ENCODE measurements at regions not wholly inside any gene's neighbourhood (a gene's known extent, or its start where the extent isn't known, plus 50 kb on each side); places are given as distances from the start of the nearest gene placed in this dataset.
"Not testable (repeated sequence)": the region's sequence is repeated elsewhere in the genome, so short reads cannot be mapped to it uniquely, and the experiment has no call there.

- Mint-ChIP-seq H3K4me1 (peaks cover 29% of the 10 kb centered on the region), H3K27me3 (no peaks in the 10 kb centered on the region), H3K36me3 (peaks cover 15% of the 10 kb centered on the region), H3K9me3 (peaks cover 6% of the 10 kb centered on the region), H3K27ac (peak overlapping the region; percentile 62), H3K4me3 (no peak overlapping the region)
- no peak for DNase-seq
- POLR2A ChIA-PET: no interaction called here
- ATAC-seq (ENCODE audit: low read depth): no peak
Measured at GRCh38 chr13:47892374-47892773, 108.7 kb downstream of the SUCLA2 start.

DNA sequence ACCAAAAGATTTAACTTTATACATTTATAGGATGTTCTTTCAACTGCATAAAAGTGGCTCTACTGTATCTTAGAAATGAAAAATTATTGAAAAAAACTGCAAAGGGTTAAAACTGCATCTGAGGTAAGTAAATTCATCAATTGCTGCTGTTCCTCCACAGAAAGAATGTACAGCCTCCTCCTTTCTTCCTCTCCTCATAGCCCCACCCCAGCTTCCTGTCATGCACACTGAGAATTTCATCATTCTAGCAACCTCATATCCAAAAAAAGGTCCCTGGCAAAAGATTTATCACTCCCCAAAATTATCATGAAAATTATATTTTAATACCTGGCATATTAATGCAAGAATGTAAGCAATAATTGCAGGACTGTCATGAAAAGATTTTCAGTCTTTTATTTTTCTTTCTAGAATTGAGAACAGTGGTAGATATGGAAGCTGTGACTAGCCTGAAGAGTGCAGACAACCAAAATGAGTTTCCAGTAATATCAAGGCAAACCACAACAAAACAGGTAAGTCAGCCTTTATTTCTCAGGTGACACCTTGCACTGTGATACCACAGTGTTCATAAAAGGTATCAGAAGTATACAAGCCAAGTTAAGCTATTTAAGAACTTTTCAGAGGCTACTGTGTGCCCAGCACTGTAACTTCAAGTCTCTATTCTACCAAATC, 110.8 kb downstream of the SUCLA2 start:
- no peaks in the 10 kb centered on the region for H3K27me3 Mint-ChIP-seq
- peaks cover 20% of the 10 kb centered on the region for H3K36me3 Mint-ChIP-seq
- peak; percentile 43 for ATAC-seq (ENCODE audit: low read depth)
- DNase-seq: no peak
- peaks cover 9% of the 10 kb centered on the region for H3K9me3 Mint-ChIP-seq
- peak overlapping the region; percentile 53 for H3K4me3 Mint-ChIP-seq
- H3K27ac Mint-ChIP-seq: peak overlapping the region; percentile 69
- H3K4me1 Mint-ChIP-seq: peaks cover 48% of the 10 kb centered on the region
- POLR2A ChIA-PET: interaction anchor here (0.5 to 1.4 kb wide), 4 partner anchors 13 to 430 kb away, joined by 3 to 5 read pairs (median 3); partner anchors contain the start of genes MED4 and NUDT15

- Mint-ChIP-seq H3K36me3 (peaks cover 12% of the 10 kb centered on the region), H3K9me3 (peaks cover 9% of the 10 kb centered on the region), H3K27me3 (no peaks in the 10 kb centered on the region), H3K4me1 (peaks cover 32% of the 10 kb centered on the region), H3K4me3 (peak overlapping the region; percentile 60), H3K27ac (peak overlapping the region; percentile 96)
- POLR2A ChIA-PET: no interaction called here
- peak; percentile 44 for DNase-seq
- peak; percentile 95 for ATAC-seq (ENCODE audit: low read depth)
Measured at GRCh38 chr13:47886314-47886713, 114.8 kb downstream of the SUCLA2 start.

DNA sequence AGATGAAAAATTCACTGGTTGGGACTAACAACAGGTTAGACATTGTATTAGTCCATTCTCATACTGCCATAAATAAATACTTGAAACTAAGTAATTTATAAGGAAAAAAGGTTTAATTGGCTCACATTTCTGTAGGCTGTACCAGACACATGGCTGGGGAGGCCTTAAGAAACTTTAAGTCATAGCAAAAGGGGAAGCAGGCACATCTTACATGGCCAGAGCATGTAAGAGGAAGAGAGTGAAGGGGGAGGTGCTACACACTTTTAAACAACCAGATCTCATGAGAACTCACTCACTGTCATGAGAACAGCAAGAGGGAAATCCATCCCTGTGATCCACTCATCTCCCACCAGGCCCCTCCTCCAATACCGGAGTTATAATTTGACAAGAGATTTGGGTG, 125.9 kb downstream of the SUCLA2 start:
- ATAC-seq (ENCODE audit: low read depth) (no peak), DNase-seq (no peak)
- POLR2A ChIA-PET: no interaction called here
- Mint-ChIP-seq H3K27me3 (peaks cover 3% of the 10 kb centered on the region), H3K4me3 (no peak overlapping the region), H3K36me3 (peaks cover 3% of the 10 kb centered on the region), H3K27ac (no peak overlapping the region), H3K9me3 (peaks cover 6% of the 10 kb centered on the region), H3K4me1 (peaks cover 4% of the 10 kb centered on the region)

- H3K27me3 Mint-ChIP-seq; ATAC-seq (ENCODE audit: low read depth): not testable (repeated sequence)
Measured at GRCh38 chr13:47873987-47874386, 127.1 kb downstream of the SUCLA2 start.

GRCh38 chr13:47873319-47873718, 127.8 kb downstream of the SUCLA2 start:
- H3K4me3 Mint-ChIP-seq; H3K27ac Mint-ChIP-seq; H3K27me3 Mint-ChIP-seq; POLR2A ChIA-PET; DNase-seq; H3K4me1 Mint-ChIP-seq; H3K9me3 Mint-ChIP-seq; H3K36me3 Mint-ChIP-seq; ATAC-seq (ENCODE audit: low read depth): not testable (repeated sequence)

More at GRCh38 chr13:47873987-47874386, 127.1 kb downstream of the SUCLA2 start:
- H3K4me1 Mint-ChIP-seq, H3K4me3 Mint-ChIP-seq, POLR2A ChIA-PET, H3K27ac Mint-ChIP-seq, H3K36me3 Mint-ChIP-seq, DNase-seq, H3K9me3 Mint-ChIP-seq: not testable (repeated sequence)

DNA sequence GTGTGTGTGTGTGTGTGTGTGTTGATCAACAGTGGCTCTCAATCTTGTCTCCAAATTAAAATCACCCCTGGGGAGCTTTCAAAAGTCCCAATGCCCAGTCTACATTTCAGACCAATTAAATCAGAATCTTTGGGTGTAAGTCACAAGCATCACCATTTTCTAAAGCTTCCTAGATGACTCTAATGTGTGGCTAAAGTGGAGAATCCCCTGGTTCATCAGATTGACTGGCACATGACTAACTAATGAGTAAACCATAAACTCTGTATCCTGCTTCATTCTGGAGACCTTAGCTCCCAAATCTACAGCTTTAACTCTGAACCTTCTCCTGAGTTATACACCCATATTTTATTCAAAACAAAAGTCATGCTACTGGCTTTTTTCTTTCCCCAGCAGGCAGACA, 131.3 kb downstream of the SUCLA2 start:
- H3K36me3 Mint-ChIP-seq: peaks cover 2% of the 10 kb centered on the region
- H3K4me3 Mint-ChIP-seq: no peak overlapping the region
- POLR2A ChIA-PET: no interaction called here
- DNase-seq: no peak
- no peak overlapping the region for H3K27ac Mint-ChIP-seq
- H3K27me3 Mint-ChIP-seq: peaks cover 3% of the 10 kb centered on the region
- H3K9me3 Mint-ChIP-seq: peaks cover 5% of the 10 kb centered on the region
- no peak for ATAC-seq (ENCODE audit: low read depth)
- peaks cover 2% of the 10 kb centered on the region for H3K4me1 Mint-ChIP-seq

DNA sequence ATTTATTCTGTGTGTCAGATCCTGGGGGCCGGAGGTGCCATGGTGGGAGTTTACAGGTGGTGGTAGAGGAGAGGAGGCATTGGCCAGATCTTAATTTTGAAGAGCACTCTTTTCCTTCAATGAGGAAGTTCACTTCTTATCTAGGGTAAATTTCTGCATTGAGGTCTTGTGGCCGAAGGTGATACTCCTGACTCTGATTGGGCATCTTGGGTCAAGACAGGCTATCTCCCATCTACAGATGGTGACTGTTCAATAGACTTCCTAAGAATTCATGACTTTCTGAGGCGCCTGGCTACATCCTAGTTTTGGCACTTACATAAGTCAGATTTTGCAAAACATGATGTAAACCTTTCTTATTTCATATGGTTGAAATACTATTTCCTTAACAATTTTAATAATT, 135.2 kb downstream of the SUCLA2 start:
- Mint-ChIP-seq H3K4me3 (no peak overlapping the region), H3K36me3 (peaks cover 2% of the 10 kb centered on the region), H3K9me3 (peaks cover 1% of the 10 kb centered on the region), H3K4me1 (peaks cover 2% of the 10 kb centered on the region), H3K27ac (no peak overlapping the region), H3K27me3 (peaks cover 10% of the 10 kb centered on the region)
- POLR2A ChIA-PET: no interaction called here
- DNase-seq (no peak), ATAC-seq (ENCODE audit: low read depth) (no peak)

DNA sequence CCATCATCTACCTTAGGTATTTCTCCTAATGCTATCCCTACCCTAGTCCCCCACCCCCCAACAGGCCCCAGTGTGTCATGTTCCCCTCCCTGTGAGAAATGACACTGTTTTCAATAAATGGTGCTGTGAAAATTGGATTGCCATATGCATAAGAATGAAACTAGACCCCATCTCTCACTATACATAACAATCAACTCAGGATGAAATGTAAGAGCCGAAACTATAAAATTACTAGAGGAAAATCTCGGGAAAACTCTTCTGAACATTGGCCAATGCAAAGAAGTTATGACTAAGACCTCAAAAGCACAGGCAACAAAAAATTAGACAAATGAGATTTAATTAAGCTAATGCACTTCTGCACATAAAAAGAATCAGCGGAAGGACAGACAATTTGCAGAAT, 138.2 kb downstream of the SUCLA2 start:
- Mint-ChIP-seq H3K4me1 (peaks cover 2% of the 10 kb centered on the region), H3K36me3 (peaks cover 2% of the 10 kb centered on the region), H3K9me3 (peaks cover 1% of the 10 kb centered on the region), H3K27ac (no peak overlapping the region), H3K27me3 (peaks cover 10% of the 10 kb centered on the region), H3K4me3 (no peak overlapping the region)
- POLR2A ChIA-PET: no interaction called here
- ATAC-seq (ENCODE audit: low read depth): no peak
- no peak for DNase-seq

DNA sequence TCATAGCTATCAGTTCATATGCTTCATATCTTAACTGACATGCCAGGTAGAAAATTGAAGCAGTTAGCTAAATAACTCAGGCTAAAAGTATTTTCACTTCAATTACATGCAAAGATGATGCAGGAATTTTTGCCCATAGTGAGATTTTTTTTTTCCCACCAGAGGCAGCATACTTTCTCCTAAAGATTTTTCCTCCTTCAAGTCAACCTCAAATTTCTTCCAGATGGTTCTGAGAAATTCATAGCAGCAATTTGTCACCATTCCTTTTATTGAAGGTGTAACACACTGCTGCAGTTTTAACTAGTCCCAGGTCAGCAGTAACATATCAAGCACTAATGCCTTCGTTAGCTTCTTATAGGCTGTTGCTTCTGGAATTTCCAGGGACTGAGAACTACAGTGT, 141.9 kb downstream of the SUCLA2 start:
- no peak overlapping the region for H3K27ac Mint-ChIP-seq
- POLR2A ChIA-PET: no interaction called here
- peaks cover 9% of the 10 kb centered on the region for H3K27me3 Mint-ChIP-seq
- peaks cover 1% of the 10 kb centered on the region for H3K9me3 Mint-ChIP-seq
- ATAC-seq (ENCODE audit: low read depth): no peak
- H3K36me3 Mint-ChIP-seq: no peaks in the 10 kb centered on the region
- DNase-seq: no peak
- H3K4me1 Mint-ChIP-seq: no peaks in the 10 kb centered on the region
- H3K4me3 Mint-ChIP-seq: no peak overlapping the region

- no peak overlapping the region for H3K27ac Mint-ChIP-seq
- no peak overlapping the region for H3K4me3 Mint-ChIP-seq
- peaks cover 9% of the 10 kb centered on the region for H3K27me3 Mint-ChIP-seq
- H3K9me3 Mint-ChIP-seq: peaks cover 1% of the 10 kb centered on the region
- ATAC-seq (ENCODE audit: low read depth) (no peak), DNase-seq (no peak)
- POLR2A ChIA-PET: no interaction called here
- no peaks in the 10 kb centered on the region for H3K36me3 Mint-ChIP-seq
- H3K4me1 Mint-ChIP-seq: no peaks in the 10 kb centered on the region
Measured at GRCh38 chr13:47858042-47859025, 142.7 kb downstream of the SUCLA2 start.

DNA sequence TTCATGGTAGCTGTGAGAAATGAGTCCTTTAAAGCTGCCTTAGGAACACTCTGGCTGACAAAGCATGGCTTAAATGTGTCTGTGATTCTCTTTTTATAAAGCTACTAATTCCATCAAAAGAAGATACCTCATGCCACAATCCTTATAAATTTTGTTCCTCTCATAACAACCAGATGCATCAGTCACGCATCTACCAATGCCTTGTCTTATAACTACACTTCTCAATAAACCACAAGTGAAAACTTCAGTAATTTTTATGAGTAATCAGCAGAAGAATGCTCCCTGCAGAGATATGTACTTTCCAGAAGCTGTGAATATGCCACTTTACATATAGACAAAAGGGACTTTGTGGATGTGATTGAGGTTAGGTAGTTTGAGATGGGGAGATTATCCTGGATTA, 147.8 kb downstream of the SUCLA2 start:
- ATAC-seq (ENCODE audit: low read depth): no peak
- POLR2A ChIA-PET: no interaction called here
- DNase-seq: no peak
- H3K4me3 Mint-ChIP-seq: no peak overlapping the region
- peaks cover 1% of the 10 kb centered on the region for H3K9me3 Mint-ChIP-seq
- no peaks in the 10 kb centered on the region for H3K36me3 Mint-ChIP-seq
- no peak overlapping the region for H3K27ac Mint-ChIP-seq
- no peaks in the 10 kb centered on the region for H3K4me1 Mint-ChIP-seq
- H3K27me3 Mint-ChIP-seq: peaks cover 3% of the 10 kb centered on the region

DNA sequence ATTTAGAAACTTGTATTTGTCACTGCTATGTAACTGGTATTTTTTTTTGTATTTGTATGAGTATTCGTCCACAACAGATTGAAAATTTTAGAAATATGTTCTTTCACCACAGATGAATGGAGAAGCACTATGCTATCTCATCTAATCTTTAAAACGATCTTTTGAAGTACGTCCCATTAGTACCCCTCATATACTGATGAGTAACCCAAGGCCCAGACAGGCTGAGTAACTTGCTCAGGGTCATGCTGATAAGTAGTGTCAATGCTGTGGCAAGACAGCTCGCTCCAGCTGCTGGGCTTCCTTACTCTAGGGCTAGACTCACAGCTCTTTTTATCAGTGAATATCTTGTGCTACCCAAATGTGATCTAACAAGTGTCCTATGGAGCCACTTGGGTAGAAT, 154.2 kb downstream of the SUCLA2 start:
- peaks cover 1% of the 10 kb centered on the region for H3K9me3 Mint-ChIP-seq
- H3K27ac Mint-ChIP-seq: no peak overlapping the region
- DNase-seq: no peak
- H3K4me3 Mint-ChIP-seq: no peak overlapping the region
- ATAC-seq (ENCODE audit: low read depth): no peak
- peaks cover 4% of the 10 kb centered on the region for H3K27me3 Mint-ChIP-seq
- H3K36me3 Mint-ChIP-seq: no peaks in the 10 kb centered on the region
- no peaks in the 10 kb centered on the region for H3K4me1 Mint-ChIP-seq
- POLR2A ChIA-PET: no interaction called here

- Mint-ChIP-seq H3K27ac (no peak overlapping the region), H3K9me3 (peaks cover 1% of the 10 kb centered on the region), H3K36me3 (no peaks in the 10 kb centered on the region), H3K4me1 (no peaks in the 10 kb centered on the region), H3K27me3 (peaks cover 8% of the 10 kb centered on the region), H3K4me3 (no peak overlapping the region)
- DNase-seq (no peak), ATAC-seq (ENCODE audit: low read depth) (no peak)
- POLR2A ChIA-PET: no interaction called here
Measured at GRCh38 chr13:47845981-47846380, 155.1 kb downstream of the SUCLA2 start.
